Skeletal muscle cell (primary cell): ENCODE measurements at regions not wholly inside any gene's neighbourhood (a gene's known extent, or its start where the extent isn't known, plus 50 kb on each side); places are given as distances from the start of the nearest gene placed in this dataset.
"Not testable (repeated sequence)": the region's sequence is repeated elsewhere in the genome, so short reads cannot be mapped to it uniquely, and the experiment has no call there.

Experiments
- DNase-seq: peaks from one replicate; pipeline ENCODE4 v3.0.0-alpha.2; 2010; ENCODE audit warnings: low read depth
- H3K4me3 ChIP-seq: 2 replicates; pipeline ENCODE4 v1.5.1; 2011; ENCODE audit warnings: low read depth, mild to moderate bottlenecking, control low read depth, low read length, moderate library complexity

DNA sequence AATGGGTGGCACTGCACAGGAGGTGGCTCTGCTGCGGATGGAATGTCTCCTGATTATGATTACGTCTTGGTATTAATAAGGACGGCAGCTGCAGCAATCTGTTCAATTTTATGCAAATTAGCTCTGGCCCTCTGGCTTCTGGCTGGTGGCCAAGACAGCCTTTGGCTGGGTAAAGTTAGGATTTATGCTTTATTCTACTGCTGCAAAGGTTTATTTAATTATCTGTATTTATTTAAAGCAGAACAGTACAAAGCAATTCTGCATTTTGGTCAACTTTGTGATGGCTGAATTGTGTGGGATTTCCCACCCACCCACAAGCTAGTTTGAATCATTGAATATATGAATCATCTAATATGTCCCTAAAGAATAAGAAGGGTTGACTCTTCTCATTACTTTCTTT is 745.6 kb upstream of the FAM241A start:
- peak; percentile 21 for DNase-seq

DNA sequence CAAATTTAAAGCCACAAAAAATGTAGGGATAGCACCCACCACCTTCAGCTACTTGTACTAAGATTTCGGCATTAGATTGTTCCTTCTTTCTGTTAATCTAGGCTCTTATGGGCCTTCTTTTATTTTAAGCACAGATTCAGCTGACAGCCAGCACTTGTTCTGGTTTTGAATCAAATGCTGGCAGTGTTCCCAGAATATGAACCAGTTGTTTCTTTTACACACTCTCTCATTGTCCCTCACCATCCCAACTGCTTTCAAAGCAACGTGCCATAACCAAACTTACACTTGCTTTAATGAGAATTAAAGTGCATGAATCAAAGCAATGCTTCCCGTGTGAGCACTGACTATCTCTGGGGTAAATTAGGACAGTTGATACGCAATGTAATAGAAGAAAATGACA is 744.5 kb upstream of the FAM241A start:
- DNase-seq = peak; percentile 76

More for the DNA sequence above, 745.6 kb upstream of the FAM241A start:
- no peak overlapping the region for H3K4me3 ChIP-seq

DNA sequence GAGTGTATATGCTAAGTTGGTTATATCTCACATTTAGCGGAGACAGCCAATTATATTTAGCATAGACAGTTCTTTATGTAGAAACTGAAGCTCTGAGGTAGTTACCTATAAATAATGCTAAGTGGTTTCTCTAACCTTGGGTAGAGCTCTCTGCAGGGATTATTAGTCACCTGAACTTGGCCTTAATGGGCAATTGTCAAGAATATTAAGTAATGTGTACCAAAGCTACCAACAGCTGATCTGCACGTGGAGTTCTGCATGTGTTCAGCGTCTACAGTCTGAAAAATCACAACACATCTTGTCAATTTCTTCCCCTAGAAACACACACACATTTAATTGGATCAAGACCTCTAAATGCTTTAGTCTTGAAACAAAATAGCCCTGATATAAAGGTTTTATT is 740.6 kb upstream of the FAM241A start:
- H3K4me3 ChIP-seq = no peak overlapping the region
- DNase-seq = no peak

More for the DNA sequence above, 744.5 kb upstream of the FAM241A start:
- H3K4me3 ChIP-seq = no peak overlapping the region

DNA sequence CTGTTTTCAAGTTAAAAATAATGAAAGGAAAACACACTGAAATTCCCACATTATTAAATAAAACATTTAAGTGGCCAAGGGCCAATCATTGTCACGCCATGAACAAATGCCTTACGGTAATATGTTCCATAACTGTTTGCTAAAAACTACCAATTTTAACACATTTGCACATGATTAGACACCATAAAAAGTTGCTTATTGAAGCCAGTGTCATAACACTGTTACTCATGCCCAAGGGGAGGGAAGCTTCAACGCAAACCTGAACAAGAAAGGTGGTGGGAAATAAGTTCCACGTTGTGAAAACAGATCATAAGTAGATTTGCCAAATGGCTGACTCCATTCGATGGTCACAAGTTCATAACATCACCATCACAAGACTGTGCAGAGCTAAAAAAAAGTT is 739.3 kb upstream of the FAM241A start:
- no peak overlapping the region for H3K4me3 ChIP-seq
- DNase-seq = no peak

DNA sequence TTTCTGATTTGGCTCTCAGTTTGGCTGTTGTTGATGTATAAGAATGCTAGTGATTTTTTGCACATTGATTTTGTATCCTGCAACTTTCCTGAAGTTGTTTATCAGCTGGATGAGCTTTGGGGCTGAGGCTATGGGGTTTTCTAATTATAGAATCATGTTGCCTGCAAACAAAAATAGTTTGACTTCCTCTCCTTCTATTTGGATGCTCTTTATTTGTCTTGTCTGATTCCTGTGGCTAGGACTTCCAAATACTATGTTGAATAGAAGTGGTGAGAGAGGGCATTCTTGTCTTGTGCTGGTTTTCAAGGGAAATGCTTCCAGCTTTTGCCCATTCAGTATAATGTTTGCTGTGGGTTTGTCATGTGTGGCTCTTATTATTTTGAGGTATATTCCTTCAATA is 734.7 kb upstream of the FAM241A start:
- no peak for DNase-seq

DNA sequence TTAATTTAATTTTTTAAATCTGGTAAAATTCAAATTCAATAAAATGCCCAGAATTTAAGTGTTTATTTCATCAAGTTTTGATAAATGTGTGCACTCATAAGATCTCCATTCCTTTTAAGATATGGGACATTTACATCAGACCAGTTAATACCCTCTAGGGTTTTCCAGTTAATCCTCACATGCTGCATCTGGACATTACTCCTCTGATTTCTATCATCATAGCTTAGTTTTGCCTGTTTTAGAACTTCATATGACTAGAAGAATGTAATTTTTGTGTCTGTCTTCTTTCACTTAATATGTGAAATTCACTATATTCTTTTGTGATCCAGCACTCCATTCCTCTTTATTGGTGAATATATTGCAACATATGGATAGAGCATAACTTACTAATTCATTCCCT is 727.7 kb upstream of the FAM241A start:
- DNase-seq = no peak
- no peak overlapping the region for H3K4me3 ChIP-seq

More for the DNA sequence above, 734.7 kb upstream of the FAM241A start:
- no peak overlapping the region for H3K4me3 ChIP-seq

DNA sequence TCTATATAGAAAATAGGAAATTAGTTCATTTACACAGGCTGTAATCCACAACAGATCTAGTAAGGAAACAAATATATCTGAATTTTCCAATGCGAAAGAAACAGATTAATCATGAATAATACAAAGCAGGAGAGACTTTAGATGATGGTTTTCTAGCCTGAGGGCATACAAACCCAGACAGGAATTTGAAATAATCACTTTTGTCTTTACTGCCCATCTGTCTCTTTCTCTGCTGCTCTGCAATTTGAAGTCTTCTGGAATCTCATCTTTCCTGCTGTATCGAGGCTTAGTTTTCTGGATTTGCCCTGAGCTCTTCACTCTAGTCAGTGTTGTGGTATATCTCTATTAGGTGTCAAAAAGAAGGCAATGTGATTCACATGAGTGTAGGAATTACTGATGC is 711.8 kb upstream of the FAM241A start:
- no peak for DNase-seq
- H3K4me3 ChIP-seq = no peak overlapping the region

DNA sequence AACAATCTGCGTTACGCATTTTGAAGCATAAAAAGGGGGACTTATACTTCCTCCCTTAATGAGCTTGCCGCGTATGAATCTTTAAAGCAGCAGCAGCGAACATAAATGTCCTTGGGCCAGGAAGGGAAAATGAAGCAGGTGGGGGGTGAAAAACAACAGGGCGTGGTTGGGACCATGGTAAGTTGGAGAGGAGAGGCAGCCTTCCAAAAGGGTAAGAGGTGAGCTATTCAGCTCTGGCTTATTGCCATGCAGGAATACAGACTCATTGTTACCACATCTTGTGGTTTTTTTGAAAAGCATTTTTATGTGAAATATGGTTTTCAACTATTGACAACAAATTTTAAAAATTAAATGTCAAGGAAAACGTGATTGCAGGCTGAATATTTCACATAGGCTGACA is 710.7 kb upstream of the FAM241A start:
- no peak for DNase-seq
- H3K4me3 ChIP-seq = no peak overlapping the region

DNA sequence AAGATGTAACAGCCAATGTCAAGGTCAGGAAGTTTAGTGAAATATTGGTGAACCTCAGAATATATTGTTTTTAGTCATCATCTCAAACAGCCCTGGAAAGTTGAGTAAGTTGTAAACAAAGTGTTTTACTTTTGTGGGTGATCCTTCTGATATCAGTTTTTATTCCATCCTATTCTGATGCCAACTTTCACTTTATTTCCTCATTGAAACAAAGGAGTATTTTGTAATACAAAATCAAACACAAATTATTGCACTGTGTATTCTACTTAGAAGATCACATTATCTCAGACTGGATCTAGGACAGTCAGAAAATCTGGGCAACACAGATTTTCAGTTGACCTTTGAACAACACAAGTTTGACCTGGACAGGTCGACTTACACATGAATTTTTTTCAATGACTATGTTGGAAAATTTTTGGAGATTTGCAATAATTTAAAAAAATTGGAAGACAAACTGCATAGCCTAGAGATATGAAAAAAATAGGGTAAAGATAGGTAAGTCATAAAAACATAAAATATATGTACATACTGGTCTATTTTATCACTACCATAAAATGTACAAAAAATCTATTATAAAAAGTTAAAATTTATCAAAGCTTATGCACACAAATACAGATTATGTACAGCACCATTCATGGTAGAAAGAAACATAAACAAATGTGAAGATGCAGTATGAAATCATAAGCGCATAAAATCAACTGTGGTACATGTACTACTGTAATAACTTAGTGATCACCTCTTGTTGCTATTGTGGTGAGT is 709.1 kb upstream of the FAM241A start:
- DNase-seq = no peak
- no peak overlapping the region for H3K4me3 ChIP-seq

DNA sequence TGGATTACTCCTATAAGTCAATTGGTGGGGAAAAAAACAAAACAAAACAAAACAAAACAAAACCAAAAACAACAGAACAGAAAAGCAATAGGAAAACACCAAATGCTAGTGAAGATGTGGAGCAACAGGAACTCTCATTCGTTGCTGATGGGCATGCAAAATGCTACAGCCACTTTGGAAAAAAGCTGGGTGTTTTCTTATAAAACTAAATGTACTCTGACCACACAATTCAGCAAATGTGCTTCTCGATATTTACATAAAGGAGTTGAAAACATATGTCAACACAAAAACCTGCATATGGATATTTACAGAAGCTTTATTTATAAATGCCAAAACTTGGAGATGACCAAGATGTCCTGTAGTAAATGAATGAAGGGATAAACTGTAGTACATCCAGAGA is 703.6 kb upstream of the FAM241A start:
- no peak overlapping the region for H3K4me3 ChIP-seq
- no peak for DNase-seq

DNA sequence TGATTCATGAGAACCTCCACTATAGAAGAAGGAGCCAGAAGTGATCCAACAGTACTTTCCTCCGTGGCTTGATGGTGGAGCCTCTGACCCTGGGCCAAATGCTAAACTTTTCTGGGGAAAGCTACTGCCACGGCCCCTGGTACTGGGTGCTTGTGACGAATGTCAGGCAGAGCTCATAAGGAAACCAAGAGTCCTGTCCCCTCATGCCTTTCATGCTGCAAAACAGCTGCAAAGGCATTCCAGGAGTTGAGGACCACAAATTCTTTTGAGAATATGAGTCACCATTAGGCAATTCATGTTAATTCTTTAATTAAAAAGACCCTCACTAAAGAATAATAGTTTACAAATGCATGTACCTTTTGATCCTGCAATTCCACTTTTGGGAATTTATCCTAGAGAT is 700.4 kb upstream of the FAM241A start:
- not testable (repeated sequence) for DNase-seq

DNA sequence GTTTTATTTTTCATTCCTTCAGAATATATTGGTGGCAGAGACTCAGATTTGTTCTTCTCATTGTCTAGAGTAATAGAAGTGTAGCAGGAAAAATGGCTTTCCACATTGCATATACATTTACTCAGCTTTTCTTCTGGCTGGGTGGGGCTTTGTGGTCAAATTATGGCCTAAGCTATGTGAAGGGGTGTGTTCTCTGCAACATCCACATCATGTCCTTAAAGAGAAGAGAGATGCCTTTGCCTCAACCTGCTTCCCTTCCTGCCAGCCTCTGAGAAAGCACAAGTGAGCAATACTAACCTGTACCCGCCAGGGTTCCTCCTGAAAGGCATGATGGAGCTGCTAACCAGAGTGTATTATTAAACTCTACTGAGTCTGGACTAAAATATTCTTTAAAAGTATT is 695.6 kb upstream of the FAM241A start:
- DNase-seq = no peak

More for the DNA sequence above, 700.4 kb upstream of the FAM241A start:
- H3K4me3 ChIP-seq = not testable (repeated sequence)

DNA sequence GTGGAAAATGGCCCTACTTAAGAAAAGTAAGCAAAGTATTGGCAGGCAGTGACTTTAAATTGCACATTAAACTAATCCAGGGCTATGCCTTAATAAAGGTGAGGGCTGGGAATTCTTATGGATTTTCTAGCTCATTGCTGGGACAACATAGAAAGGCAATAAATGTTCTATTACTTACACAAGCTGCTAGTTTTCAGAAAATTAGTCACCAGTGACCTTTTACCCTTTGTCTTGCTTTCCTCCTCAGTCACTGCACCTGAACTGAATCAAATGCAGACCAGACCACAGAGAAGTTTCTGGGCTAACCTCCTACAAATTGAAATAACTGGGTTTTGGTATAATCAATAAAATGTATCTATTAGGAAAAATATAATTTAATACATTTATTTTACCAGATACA is 694.4 kb upstream of the FAM241A start:
- H3K4me3 ChIP-seq = no peak overlapping the region
- no peak for DNase-seq

More for the DNA sequence above, 695.6 kb upstream of the FAM241A start:
- H3K4me3 ChIP-seq = no peak overlapping the region

DNA sequence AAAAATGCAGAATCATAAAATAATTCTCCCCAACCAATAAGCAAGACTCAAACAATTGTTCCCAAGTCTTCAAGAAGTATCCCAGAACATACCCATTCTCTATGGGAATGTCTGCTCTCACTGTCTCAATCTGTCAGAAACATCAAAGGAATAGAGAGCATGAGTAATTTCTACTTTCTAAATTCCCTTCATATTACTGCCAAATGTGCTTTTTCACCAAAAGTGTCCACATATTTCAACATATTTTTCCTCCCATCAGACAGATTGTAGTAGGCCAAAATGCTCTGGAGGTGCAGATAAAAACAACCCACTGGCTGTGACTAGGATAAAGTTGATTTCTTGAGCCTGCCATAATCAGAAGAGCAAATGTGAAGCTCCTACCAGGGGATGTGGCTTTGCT is 692.0 kb upstream of the FAM241A start:
- no peak overlapping the region for H3K4me3 ChIP-seq
- DNase-seq = no peak

DNA sequence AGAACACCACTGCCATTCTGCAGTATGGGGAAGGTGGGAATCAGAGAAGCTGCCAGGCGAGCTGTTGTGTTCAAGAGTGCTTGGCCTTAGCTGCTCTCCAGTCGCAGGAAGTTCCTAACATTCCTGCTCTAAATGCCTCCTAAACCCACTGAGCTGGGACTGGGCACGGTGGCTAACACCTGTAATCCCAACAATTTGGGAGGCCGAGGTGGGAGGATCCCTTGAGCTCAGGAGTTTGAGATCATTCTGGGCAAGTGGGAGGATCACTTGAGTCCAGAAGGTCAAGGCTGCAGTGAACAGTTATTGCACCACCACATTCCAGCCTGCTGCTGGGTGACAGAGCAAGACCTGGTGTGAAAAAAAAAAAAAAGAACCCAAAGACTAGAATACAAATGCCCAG is 690.3 kb upstream of the FAM241A start:
- no peak for DNase-seq

DNA sequence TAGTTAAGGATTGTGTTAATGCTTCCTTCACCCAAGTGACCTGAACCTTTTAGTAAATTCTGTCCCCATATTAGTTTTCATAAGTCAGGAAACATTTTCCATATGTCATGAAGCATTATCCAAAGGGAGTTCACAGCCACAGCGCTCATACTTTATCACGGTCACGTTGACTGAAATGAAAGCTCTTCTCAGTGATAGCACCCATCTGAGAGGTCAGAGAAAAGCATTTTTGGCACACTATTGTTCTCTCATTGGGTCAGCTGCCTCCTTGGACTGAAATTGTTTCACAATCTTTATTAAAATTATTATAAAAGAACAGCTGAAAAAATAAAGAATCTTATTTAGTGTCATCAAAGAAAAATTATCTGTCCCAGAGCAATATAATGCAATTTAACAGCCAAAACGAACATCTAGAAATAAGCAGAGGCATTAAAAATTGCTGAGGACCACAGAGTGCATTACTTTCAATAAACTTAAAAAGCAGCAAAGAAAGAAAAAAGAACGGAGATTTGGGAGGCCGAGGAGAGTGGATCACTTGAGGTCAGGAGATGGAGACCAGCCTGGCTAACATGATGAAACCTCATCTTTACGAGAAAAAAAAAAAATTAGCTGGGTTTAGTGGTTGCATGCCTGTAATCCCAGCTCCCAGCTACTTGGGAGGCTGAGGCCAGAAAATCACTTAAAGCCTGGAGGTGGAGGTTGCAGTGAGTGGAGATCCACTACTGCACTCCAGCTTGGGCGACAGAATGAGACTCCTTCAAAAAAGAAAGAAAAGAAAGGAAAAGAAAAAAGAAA is 680.8 kb upstream of the FAM241A start:
- no peak for DNase-seq
- H3K4me3 ChIP-seq = no peak overlapping the region

More for the DNA sequence above, 690.3 kb upstream of the FAM241A start:
- no peak overlapping the region for H3K4me3 ChIP-seq

DNA sequence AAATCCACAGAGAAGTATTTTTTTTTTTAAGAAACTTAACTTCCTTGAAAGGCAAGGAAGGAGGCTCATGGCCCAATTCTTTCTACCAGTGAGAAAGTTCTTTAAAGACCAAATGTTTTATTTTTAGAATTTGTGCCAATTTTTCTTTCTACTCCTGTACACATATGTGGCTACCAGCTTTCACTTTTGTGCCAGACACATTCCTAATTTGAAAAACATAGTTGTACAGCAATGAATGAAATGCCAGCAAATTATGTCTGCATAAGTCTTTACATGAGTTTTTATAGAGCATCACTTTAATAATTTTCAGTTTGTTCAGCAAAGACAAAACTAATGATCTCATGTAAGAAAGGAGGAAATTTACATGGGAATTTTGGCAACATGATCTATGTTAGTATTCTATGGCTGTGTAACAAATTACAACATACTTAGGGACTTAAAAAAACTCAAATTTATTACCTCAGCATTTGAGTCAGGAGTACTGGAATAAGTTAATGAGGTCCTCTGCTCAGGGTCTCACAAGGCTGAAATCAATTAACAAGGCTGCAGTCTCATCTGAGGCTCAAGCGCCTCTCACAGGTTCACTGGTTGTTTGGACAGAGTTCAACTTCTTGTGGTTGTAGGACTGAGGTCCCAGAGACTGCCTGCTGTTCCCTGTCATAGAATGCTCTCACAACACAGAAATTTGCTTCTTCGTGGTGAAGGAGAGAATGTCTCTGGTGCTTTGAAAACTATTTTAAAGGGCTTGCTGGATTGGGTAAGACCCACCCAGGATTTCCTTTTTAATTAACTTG is 678.2 kb upstream of the FAM241A start:
- no peak for DNase-seq

DNA sequence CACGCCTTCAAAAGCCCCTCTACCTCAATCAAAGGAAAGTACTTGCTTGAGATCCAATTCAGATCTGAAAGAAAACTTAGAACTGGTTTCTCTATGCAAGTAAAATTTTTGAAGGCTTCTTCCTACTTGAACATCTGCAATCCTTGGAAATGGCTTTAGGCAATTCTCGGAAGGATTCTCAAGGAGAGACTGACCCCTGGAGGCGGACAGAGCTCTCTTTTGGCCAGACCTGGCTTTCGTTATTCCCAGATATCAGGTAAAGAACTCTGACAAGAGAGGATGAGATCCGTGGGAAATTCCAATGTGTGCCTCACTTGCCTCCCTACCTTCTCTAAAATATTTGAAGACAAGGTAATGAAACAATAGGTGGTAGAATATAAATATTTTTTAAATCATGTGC is 670.3 kb upstream of the FAM241A start:
- no peak for DNase-seq
- no peak overlapping the region for H3K4me3 ChIP-seq

More for the DNA sequence above, 678.2 kb upstream of the FAM241A start:
- no peak overlapping the region for H3K4me3 ChIP-seq

DNA sequence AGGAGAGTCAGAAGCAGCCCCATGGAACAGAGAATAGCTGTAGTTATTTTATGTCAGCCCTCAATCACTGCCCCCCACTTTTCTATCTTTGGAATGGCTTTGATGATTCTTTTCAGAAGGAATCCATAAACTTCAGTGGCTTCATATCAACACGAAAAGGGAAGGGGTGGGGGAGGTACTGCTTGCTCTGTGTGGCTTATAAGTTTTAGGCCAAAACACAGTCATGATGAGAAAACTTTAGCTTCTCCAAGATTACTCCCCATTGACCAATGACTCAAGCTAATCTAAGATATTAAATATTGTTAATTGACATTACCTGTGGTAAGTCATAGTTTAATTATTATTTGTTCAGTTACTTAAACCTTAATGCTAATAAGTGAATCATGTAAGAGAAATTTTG is 669.6 kb upstream of the FAM241A start:
- DNase-seq = no peak
- no peak overlapping the region for H3K4me3 ChIP-seq

DNA sequence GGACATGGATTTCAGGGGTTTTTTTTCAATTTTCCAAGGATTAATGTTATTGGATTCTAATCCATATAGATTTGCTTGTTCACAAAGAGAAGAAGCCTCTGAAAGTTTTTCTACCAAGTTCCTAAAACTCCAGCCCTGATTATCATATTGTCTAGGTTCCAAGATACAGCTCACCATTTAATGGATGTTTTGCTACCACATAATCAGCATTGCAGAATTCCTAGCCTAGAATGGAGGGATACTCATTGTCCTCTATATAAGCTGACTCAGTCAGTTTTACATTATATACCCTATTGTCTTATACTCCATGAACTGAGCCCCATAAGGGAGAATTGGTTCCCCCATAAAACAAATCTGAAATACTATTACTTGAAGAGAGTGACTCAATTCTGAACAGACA is 664.7 kb upstream of the FAM241A start:
- no peak for DNase-seq
- no peak overlapping the region for H3K4me3 ChIP-seq
